Esophagus squamous epithelium (tissue), 5 donors: ENCODE measurements at regions not wholly inside any gene's neighbourhood (a gene's known extent, or its start where the extent isn't known, plus 50 kb on each side); places are given as distances from the start of the nearest gene placed in this dataset.

Source experiments
- DNase-seq: peaks from one replicate; lab custom pipeline; 2025; lab: John Stamatoyannopoulos, UW
- H3K27ac ChIP-seq, 4 donors: fragments of 200-600 bp; sonication (generic); one replicate each; pipeline ENCODE4 v1.5.1; 2016 to 2019; ENCODE audit warnings: mild to moderate bottlenecking in 1 of 4
- H3K27me3 ChIP-seq, 4 donors: fragments of 200-600 bp; sonication (generic); 1 replicate in 3 of 4; 2 replicates in 1 of 4; pipeline versions ENCODE4 v1.5.1 to v1.6.0; 2017 to 2021; ENCODE audit warnings: antibody characterized with exemption in 1 of 4
- H3K36me3 ChIP-seq, 3 donors: fragments of 200-600 bp; sonication (generic); one replicate each; pipeline ENCODE4 v1.5.1; 2016 to 2019
- H3K4me1 ChIP-seq, 3 donors: fragments of 200-600 bp; sonication (generic); one replicate each; pipeline ENCODE4 v1.5.1; 2017 to 2019
- H3K4me3 ChIP-seq, 4 donors: fragments of 200-600 bp; sonication (generic); 1 replicate in 3 of 4; 2 replicates in 1 of 4; pipeline ENCODE4 v1.5.1; 2016 to 2019; ENCODE audit warnings: mild to moderate bottlenecking in 2 of 4, moderate library complexity in 1 of 4
- H3K9me3 ChIP-seq, 3 donors: fragments of 200-600 bp; sonication (generic); one replicate each; pipeline ENCODE4 v1.5.1; 2016 to 2019
- POLR2A ChIP-seq, 4 donors: fragments of 450-650 bp; IDR thresholded peaks; one replicate each; pipeline ENCODE4 v1.6.1; 2017; ENCODE audit warnings: antibody characterized with exemption in 4 of 4, mild to moderate bottlenecking in 4 of 4, moderate library complexity in 3 of 4
- WGBS, 2 donors: methylation state at CpG; one replicate each; pipeline ENCODE4 v1.1.5; 2018; 5-methylcytosine and 5-hydroxymethylcytosine counted together
- intact Hi-C: fragments of 100-400 bp; cut with DNase I; formaldehyde crosslinking; loops from one replicate; pipeline ENCODE4 v1.15.0; 2022
- TF ChIP-seq, protein P1 (sequence below), 6 experiments: fragments of 450-650 bp in 4 of 6; fragments of 200-600 bp in 2 of 6; sonication (generic) in 2 of 6; IDR thresholded peaks; one replicate each; pipeline ENCODE4 v1.5.1; 2016 to 2019; ENCODE audit warnings: antibody characterized with exemption in 6 of 6, mild to moderate bottlenecking in 4 of 6, moderate library complexity in 4 of 6
- donor health status: DM: yes; HTN: yes; CAD: no.

DNA sequence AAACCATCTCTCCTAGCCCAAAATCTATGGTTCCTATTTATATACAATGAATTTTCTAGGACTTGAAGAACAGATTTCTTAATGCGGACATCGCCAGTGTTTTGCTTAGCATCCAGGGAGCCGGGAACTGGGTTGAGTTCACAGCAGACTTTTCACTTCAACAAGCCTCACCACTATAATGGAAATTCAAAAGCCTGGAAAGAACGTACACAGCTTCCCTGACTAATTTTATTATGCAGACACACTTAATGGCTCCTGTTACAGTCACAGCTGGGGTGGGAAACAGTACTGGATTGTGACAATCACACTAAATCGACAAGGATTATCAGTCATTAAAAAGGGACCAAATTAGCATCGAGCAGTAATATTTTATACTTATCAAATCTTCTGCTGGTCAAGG lies 129.2 kb upstream of the BNIP2 start:
- no peak for TF ChIP-seq POLR2A (IDR thresholded peaks at IDR 0.05)
- TF ChIP-seq, protein P1, sequence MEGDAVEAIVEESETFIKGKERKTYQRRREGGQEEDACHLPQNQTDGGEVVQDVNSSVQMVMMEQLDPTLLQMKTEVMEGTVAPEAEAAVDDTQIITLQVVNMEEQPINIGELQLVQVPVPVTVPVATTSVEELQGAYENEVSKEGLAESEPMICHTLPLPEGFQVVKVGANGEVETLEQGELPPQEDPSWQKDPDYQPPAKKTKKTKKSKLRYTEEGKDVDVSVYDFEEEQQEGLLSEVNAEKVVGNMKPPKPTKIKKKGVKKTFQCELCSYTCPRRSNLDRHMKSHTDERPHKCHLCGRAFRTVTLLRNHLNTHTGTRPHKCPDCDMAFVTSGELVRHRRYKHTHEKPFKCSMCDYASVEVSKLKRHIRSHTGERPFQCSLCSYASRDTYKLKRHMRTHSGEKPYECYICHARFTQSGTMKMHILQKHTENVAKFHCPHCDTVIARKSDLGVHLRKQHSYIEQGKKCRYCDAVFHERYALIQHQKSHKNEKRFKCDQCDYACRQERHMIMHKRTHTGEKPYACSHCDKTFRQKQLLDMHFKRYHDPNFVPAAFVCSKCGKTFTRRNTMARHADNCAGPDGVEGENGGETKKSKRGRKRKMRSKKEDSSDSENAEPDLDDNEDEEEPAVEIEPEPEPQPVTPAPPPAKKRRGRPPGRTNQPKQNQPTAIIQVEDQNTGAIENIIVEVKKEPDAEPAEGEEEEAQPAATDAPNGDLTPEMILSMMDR (IDR thresholded peaks at IDR 0.05) = no peak
- Histone ChIP-seq H3K9me3 (no peaks in the 10 kb centered on the region), H3K4me1 (no peaks in the 10 kb centered on the region), H3K4me3 (no peak overlapping the region), H3K27ac (no peak overlapping the region), H3K27me3 (peaks cover 0 to 63% (median 0%) of the 10 kb centered on the region in 4 donors), H3K36me3 (no peaks in the 10 kb centered on the region)
- WGBS, 2 donors = 45 to 58% methylated on average over 6 of the region's 6 CpGs
- intact Hi-C loops = no loop called here
- no peak for DNase-seq

- H3K4me3 ChIP-seq = no peak overlapping the region
- intact Hi-C loops = no loop called here
- H3K9me3 ChIP-seq = no peaks in the 10 kb centered on the region
- H3K27me3 ChIP-seq = peaks cover 0 to 67% (median 0%) of the 10 kb centered on the region in 4 donors
- no peak for TF ChIP-seq POLR2A (IDR thresholded peaks at IDR 0.05)
- TF ChIP-seq, protein P1 (IDR thresholded peaks at IDR 0.05) = no peak
- no peak overlapping the region for H3K27ac ChIP-seq
- WGBS, 2 donors = 53 to 57% methylated on average over 5 of the region's 5 CpGs
- no peaks in the 10 kb centered on the region for H3K4me1 ChIP-seq
- no peaks in the 10 kb centered on the region for H3K36me3 ChIP-seq
- DNase-seq = no peak
Measured at GRCh38 chr15:59817834-59818233, 128.7 kb upstream of the BNIP2 start.

GRCh38 chr15:59817053-59817452 lies 127.9 kb upstream of the BNIP2 start:
- WGBS, 2 donors = 43 to 80% methylated on average over 1 of the region's 1 CpG
- no peak overlapping the region for H3K4me3 ChIP-seq
- intact Hi-C loops = no loop called here
- H3K27me3 ChIP-seq = peaks cover 0 to 72% (median 0%) of the 10 kb centered on the region in 4 donors
- H3K27ac ChIP-seq = no peak overlapping the region
- no peaks in the 10 kb centered on the region for H3K4me1 ChIP-seq
- DNase-seq = no peak
- H3K9me3 ChIP-seq = no peaks in the 10 kb centered on the region
- no peaks in the 10 kb centered on the region for H3K36me3 ChIP-seq
- TF ChIP-seq POLR2A (IDR thresholded peaks at IDR 0.05) = no peak
- TF ChIP-seq, protein P1 (IDR thresholded peaks at IDR 0.05) = no peak

- no peaks in the 10 kb centered on the region for H3K36me3 ChIP-seq
- 57 to 78% methylated on average over 6 to 8 of the region's 8 CpGs for WGBS, 2 donors
- H3K4me1 ChIP-seq = no peaks in the 10 kb centered on the region
- intact Hi-C loops = no loop called here
- no peak for DNase-seq
- H3K4me3 ChIP-seq = no peak overlapping the region
- TF ChIP-seq POLR2A (IDR thresholded peaks at IDR 0.05) = no peak
- TF ChIP-seq, protein P1 (IDR thresholded peaks at IDR 0.05) = no peak
- H3K27ac ChIP-seq = no peak overlapping the region
- H3K9me3 ChIP-seq = no peaks in the 10 kb centered on the region
- H3K27me3 ChIP-seq = peaks cover 0 to 66% (median 0%) of the 10 kb centered on the region in 4 donors
Measured at GRCh38 chr15:59814409-59814808, 125.3 kb upstream of the BNIP2 start.

DNA sequence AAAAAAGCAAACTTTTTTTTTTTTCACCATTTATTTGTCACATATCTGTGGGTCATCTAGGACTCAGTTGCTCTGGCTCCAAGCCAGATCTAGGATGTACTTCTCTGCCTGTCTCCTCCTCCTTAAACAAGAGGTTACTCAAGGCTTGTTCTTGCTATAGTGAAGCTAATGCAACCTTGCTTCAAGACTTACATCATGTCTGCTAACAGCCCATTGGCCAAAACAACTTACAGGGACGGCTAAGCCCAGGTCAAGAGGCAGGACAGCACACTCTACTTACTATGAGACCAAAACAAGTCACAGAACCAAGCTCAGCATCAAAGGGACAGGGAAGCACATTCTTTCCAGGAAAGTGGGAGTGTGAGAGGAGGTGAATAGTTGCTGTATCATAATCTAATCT lies 123.8 kb upstream of the BNIP2 start:
- Histone ChIP-seq H3K36me3 (no peaks in the 10 kb centered on the region), H3K4me3 (no peak overlapping the region), H3K27ac (no peak overlapping the region), H3K9me3 (no peaks in the 10 kb centered on the region), H3K4me1 (no peaks in the 10 kb centered on the region), H3K27me3 (peaks cover 0 to 51% (median 0%) of the 10 kb centered on the region in 4 donors)
- no peak for TF ChIP-seq POLR2A (IDR thresholded peaks at IDR 0.05)
- TF ChIP-seq, protein P1 (IDR thresholded peaks at IDR 0.05) = no peak
- 40 to 57% methylated on average over 1 of the region's 1 CpG for WGBS, 2 donors
- intact Hi-C loops = no loop called here
- DNase-seq = no peak
